ENCODE measurements at regions not wholly inside any gene's neighbourhood (a gene's known extent, or its start where the extent isn't known, plus 50 kb on each side); places are given as distances from the start of the nearest gene placed in this dataset.

DNA sequence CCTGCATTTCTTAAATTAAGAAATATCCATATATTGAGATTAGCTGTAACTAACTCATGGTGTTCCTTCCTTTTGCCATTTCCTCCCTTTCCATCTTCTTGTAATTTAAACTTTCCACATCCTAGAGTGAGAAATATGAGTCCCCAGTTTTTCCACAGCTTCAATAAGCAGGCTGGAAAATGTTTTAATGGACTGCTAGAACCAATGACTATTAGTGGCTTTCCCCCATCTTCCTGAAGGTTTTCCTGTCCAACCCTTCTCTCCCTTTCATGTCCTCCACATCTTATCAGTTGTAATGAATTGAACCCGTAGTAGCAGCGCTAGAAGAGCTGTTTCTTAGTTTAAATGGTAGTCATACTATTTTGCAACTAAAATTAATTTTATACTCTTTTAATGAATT lies 145.7 kb downstream of the AHR start:
- peaks cover 4% of the 10 kb centered on the region for H3K36me3 Mint-ChIP-seq (ENCODE audit: unreplicated experiment)

DNA sequence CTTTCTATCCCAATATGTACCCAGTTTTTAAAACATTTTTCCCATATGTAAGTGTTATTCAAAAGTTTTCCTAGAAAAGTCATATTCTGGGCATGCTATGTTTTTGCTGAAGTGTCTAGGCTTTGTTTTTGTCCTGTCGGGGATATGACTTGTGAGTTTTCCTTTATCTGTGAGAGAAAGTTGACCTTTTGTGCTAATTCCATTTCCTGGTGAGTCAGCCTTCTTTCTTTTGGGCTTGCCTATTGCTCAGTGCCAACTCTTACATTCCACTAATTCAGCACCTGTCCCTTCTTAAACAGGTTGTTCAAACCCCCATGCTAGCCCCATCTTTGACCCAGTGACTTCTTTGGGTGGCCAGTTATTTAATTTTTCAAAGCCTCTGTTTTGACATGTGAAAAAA lies 146.2 kb downstream of the AHR start:
- Mint-ChIP-seq H3K27ac (ENCODE audit: unreplicated experiment) (no peak overlapping the region), H3K4me3 (ENCODE audit: unreplicated experiment) (no peak overlapping the region), H3K36me3 (ENCODE audit: unreplicated experiment) (peaks cover 4% of the 10 kb centered on the region), H3K9me3 (ENCODE audit: unreplicated experiment) (peaks cover 7% of the 10 kb centered on the region), H3K27me3 (ENCODE audit: unreplicated experiment) (peaks cover 2% of the 10 kb centered on the region), H3K4me1 (ENCODE audit: low read depth, unreplicated experiment) (no peaks in the 10 kb centered on the region)
- DNase-seq, result no peak
- TF ChIP-seq, protein P1, sequence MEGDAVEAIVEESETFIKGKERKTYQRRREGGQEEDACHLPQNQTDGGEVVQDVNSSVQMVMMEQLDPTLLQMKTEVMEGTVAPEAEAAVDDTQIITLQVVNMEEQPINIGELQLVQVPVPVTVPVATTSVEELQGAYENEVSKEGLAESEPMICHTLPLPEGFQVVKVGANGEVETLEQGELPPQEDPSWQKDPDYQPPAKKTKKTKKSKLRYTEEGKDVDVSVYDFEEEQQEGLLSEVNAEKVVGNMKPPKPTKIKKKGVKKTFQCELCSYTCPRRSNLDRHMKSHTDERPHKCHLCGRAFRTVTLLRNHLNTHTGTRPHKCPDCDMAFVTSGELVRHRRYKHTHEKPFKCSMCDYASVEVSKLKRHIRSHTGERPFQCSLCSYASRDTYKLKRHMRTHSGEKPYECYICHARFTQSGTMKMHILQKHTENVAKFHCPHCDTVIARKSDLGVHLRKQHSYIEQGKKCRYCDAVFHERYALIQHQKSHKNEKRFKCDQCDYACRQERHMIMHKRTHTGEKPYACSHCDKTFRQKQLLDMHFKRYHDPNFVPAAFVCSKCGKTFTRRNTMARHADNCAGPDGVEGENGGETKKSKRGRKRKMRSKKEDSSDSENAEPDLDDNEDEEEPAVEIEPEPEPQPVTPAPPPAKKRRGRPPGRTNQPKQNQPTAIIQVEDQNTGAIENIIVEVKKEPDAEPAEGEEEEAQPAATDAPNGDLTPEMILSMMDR (IDR thresholded peaks at IDR 0.05; ENCODE audit: partially characterized antibody, unreplicated experiment), result no peak

More for the DNA sequence above, 145.7 kb downstream of the AHR start:
- H3K27me3 Mint-ChIP-seq (ENCODE audit: unreplicated experiment), result peaks cover 2% of the 10 kb centered on the region
- H3K27ac Mint-ChIP-seq (ENCODE audit: unreplicated experiment), result no peak overlapping the region
- H3K9me3 Mint-ChIP-seq (ENCODE audit: unreplicated experiment), result peaks cover 7% of the 10 kb centered on the region
- DNase-seq, result no peak
- TF ChIP-seq, protein P1 (IDR thresholded peaks at IDR 0.05; ENCODE audit: partially characterized antibody, unreplicated experiment), result no peak
- no peaks in the 10 kb centered on the region for H3K4me1 Mint-ChIP-seq (ENCODE audit: low read depth, unreplicated experiment)
- H3K4me3 Mint-ChIP-seq (ENCODE audit: unreplicated experiment), result no peak overlapping the region

- Mint-ChIP-seq H3K9me3 (ENCODE audit: unreplicated experiment) (peaks cover 7% of the 10 kb centered on the region), H3K36me3 (ENCODE audit: unreplicated experiment) (peaks cover 4% of the 10 kb centered on the region), H3K27ac (ENCODE audit: unreplicated experiment) (no peak overlapping the region), H3K4me1 (ENCODE audit: low read depth, unreplicated experiment) (no peaks in the 10 kb centered on the region), H3K4me3 (ENCODE audit: unreplicated experiment) (no peak overlapping the region), H3K27me3 (ENCODE audit: unreplicated experiment) (peaks cover 2% of the 10 kb centered on the region)
- TF ChIP-seq, protein P1 (IDR thresholded peaks at IDR 0.05; ENCODE audit: partially characterized antibody, unreplicated experiment), result no peak
- DNase-seq, result no peak
These were observed 147.9 kb downstream of the AHR start for GRCh38 chr7:17446340-17446739.

DNA sequence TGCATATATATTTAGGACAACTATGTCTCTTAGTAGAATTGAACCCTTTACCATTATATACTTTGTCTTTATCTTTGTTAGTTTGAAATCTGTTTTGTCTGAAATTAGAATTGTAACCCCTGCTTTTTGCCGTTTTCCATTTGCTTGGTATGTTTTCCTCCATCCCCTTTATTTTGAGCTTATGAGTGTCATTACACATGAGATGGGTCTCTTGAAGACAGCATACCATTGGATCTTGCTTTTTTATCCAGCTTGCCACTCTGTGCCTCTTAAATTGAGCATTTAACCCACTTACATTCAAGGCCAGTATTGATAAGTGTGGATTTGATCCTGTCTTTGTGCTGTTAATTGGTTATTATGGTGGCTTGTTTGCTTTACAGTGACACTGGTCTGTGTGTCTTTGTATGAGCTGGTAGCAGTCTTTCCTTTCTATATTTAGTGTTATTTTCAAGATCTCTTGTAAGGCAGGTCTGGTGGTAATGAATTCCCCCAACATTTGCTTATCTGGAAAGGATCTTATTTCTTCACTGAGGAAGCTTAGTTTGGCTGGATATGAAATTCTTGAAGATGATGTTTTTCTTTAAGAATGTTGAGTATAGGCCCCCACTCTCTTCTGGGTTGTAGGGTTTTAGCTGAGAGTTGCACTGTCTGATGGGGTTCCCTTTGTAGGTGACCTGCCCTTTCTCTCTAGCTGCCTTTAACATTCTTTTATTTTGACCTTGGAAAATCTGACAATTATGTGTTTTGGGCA lies 149.5 kb downstream of the AHR start:
- Mint-ChIP-seq H3K27me3 (ENCODE audit: unreplicated experiment) (peaks cover 2% of the 10 kb centered on the region), H3K36me3 (ENCODE audit: unreplicated experiment) (peaks cover 4% of the 10 kb centered on the region), H3K9me3 (ENCODE audit: unreplicated experiment) (peaks cover 7% of the 10 kb centered on the region), H3K27ac (ENCODE audit: unreplicated experiment) (no peak overlapping the region), H3K4me1 (ENCODE audit: low read depth, unreplicated experiment) (no peaks in the 10 kb centered on the region), H3K4me3 (ENCODE audit: unreplicated experiment) (no peak overlapping the region)
- TF ChIP-seq, protein P1 (IDR thresholded peaks at IDR 0.05; ENCODE audit: partially characterized antibody, unreplicated experiment), result no peak
- no peak for DNase-seq

All from glutamatergic neuron (in vitro differentiated cells).